C4-2B (cell line): ENCODE measurements at regions not wholly inside any gene's neighbourhood (a gene's known extent, or its start where the extent isn't known, plus 50 kb on each side); places are given as distances from the start of the nearest gene placed in this dataset.

Source experiments
- H3K27ac ChIP-seq: fragments of 450-650 bp; 2 replicates; pipeline ENCODE4 v1.5.1; 2017
- ZFX ChIP-seq: fragments of 450-650 bp; IDR thresholded peaks from 2 replicates; pipeline ENCODE4 v1.6.1; 2017
- TF ChIP-seq, protein P1 (sequence below): fragments of 450-650 bp; conservative IDR thresholded peaks from 2 replicates; pipeline ENCODE4 v1.5.1; 2017; ENCODE audit warnings: mild to moderate bottlenecking

DNA sequence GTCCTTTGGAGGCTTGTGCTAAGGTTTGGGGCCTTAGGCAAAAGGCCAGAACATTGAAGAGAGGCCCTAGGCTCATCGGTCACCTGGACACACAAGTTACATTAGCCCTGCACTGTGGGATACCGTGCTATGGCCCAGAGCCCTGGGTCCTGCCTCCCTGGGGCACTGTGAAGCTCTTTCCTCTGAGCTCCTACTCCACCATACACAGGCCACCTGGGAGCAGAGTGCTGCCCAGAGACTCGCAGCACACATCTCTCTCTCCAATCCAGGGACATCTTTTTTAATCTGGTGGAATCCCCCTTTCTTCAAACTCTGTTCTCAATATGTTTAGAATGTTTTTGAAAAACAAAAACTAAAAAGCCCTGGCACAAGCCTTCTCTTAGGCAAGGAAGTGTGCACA, 314.2 kb upstream of the RGS6 start:
- TF ChIP-seq, protein P1, sequence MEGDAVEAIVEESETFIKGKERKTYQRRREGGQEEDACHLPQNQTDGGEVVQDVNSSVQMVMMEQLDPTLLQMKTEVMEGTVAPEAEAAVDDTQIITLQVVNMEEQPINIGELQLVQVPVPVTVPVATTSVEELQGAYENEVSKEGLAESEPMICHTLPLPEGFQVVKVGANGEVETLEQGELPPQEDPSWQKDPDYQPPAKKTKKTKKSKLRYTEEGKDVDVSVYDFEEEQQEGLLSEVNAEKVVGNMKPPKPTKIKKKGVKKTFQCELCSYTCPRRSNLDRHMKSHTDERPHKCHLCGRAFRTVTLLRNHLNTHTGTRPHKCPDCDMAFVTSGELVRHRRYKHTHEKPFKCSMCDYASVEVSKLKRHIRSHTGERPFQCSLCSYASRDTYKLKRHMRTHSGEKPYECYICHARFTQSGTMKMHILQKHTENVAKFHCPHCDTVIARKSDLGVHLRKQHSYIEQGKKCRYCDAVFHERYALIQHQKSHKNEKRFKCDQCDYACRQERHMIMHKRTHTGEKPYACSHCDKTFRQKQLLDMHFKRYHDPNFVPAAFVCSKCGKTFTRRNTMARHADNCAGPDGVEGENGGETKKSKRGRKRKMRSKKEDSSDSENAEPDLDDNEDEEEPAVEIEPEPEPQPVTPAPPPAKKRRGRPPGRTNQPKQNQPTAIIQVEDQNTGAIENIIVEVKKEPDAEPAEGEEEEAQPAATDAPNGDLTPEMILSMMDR: no peak
- no peak for TF ChIP-seq ZFX
- H3K27ac ChIP-seq: no peak overlapping the region

DNA sequence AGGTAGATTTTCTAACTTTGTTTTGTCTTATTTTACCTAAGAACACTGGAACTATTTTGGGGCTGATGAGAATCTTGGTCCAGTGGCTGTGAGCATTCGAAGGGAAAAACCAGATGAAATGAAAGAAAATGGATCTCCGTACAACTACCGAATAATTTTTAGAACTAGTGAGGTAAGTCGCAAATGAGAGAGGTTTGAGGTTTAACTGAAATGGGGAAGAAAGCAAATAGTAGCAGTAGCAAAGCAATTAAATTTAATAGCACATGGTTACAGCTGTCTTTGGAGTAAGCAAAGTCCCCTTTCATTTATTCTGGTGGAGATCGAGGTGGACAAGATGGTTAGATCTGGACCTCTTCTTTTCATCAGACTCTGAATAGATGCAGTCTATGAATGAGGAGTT, 313.5 kb upstream of the RGS6 start:
- H3K27ac ChIP-seq: no peak overlapping the region

DNA sequence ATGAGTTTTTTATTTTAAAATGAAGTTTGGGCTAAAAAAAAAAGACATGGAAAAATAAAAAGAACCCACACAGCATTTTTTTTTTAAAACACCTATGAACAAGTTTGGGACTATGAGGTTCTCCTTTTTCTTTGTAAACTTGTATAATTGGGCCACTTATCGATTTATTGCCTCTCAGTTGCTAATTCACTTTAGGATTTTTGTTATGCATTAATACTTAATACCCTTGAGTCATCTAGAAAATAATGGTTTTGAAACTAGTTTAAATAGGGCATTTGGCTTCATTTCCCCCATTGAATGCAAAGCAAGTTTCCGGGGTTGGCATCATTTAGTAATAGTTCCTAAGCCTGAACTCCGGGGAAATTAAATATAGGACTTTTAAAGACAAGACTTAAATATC, 312.8 kb upstream of the RGS6 start:
- no peak overlapping the region for H3K27ac ChIP-seq
- TF ChIP-seq ZFX: no peak
- TF ChIP-seq, protein P1: no peak

More for the DNA sequence above, 313.5 kb upstream of the RGS6 start:
- no peak for TF ChIP-seq ZFX
- TF ChIP-seq, protein P1: no peak

DNA sequence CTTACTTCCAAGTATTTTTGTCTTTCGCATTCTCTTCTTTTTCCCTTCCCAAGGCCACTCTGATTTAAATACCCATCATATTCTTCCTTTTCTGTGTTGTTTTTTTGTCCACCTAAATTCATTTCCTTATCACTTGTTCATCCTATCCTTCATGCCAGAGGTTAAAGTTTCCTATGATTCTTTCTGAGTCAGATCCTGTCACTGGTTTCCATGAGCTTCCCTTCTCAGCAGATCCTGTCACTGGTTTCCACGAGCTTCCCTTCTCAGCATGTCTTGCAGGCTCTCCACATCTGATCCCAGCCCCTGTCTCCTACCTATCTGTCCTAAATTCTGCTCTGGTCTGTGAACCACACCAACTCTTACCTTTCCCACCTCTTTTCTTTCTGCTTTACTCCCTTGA, 311.8 kb upstream of the RGS6 start:
- TF ChIP-seq, protein P1: no peak
- TF ChIP-seq ZFX: no peak
- H3K27ac ChIP-seq: no peak overlapping the region

DNA sequence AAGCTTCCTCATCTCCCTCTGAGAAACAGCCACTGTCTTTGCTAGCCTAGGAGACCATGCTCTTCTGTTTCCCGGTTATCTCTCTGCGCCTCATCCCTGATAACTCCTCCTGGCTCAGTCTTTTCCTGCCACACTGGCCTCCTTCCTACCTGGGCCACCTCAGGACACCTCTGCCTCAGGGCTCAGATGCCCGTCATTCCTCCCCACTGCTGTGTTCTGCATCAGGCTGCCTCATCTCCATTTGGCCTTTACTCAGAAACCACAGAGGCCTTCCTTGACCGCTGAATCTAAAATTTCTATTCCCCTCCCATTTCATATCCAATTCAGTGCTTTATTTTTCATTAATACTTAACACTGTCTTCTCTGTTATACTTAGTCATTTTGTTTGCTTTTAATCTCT, 311.0 kb upstream of the RGS6 start:
- TF ChIP-seq, protein P1: no peak
- TF ChIP-seq ZFX: no peak
- no peak overlapping the region for H3K27ac ChIP-seq

DNA sequence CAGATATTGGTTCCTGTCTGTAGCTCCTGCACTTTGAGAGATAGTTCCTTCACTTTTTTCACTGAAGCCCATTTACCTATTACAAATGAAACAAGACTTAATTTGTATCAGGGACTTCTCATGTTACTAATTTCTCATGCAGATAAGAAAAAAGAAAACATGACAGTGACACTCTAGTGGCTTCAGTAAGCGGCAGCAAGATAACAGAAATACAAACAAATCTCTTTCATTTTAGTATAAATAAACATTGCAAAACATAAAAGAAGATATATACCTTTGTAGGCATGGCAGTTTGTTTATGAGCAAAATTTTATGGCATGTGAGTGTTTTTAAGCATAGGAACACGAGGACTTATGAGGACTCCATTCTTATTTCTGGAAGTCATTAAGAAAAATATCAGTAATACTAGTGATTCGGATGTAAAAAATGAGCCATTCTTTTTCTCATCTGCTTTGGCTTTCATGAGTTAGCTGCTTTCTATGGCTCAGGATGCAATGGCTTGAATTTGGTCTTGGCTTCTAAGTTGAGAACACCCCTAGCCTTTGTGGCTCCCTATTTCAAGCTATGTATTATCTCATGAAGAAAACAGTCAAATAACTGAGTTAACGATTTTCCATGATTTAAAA, 310.1 kb upstream of the RGS6 start:
- H3K27ac ChIP-seq: no peak overlapping the region
- TF ChIP-seq ZFX: no peak
- TF ChIP-seq, protein P1: no peak

DNA sequence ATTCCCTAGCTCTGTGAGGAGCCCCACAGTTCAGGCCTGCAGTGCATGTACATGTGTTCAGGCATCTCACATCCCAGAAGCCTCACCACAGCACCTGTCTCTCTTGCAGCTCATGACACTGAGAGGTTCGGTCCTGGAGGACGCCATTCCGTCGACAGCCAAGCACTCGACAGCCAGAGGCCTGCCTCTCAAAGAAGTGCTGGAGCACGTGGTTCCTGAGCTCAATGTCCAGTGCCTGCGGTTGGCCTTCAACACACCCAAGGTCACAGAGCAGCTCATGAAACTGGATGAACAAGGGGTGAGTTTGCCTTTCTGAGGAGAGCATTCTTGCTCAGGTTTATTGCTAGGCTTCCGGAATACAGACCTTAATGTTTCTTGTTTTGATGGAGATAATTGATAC, 308.3 kb upstream of the RGS6 start:
- H3K27ac ChIP-seq: no peak overlapping the region
- TF ChIP-seq ZFX: no peak
- TF ChIP-seq, protein P1: no peak
